Left renal cortex interstitium (tissue), 4 donors: ENCODE measurements at regions not wholly inside any gene's neighbourhood (a gene's known extent, or its start where the extent isn't known, plus 50 kb on each side); places are given as distances from the start of the nearest gene placed in this dataset.
A peak's percentile ranks its signal among the peaks of the same experiment; 100 is the strongest.

Experiments used
- DNase-seq, 4 donors: peaks; one replicate each; pipeline ENCODE4 v3.0.0-alpha.2; 2013; ENCODE audit warnings: low read depth in 4 of 4, low spot score in 2 of 4, missing footprints in 1 of 4

DNA sequence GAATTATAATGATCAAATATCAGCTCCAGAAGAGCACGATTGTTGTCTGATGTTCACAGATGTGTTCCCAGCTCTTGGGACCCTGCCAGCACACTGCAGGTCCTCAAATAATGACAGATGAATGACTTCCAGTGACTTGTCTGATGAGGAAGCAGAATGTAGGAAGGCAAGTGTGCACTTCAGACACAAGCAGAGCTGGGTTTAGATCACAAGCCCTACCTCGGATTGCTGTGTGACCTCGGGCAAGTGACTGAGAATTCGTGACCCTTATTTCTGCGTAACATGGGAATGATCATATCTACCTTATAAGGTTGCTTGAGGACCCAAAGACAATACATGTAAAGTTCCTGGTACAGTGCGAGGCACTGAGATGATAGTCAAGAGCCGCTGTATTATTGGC lies 182.2 kb downstream of the ABCC12 start:
- no peak for DNase-seq

DNA sequence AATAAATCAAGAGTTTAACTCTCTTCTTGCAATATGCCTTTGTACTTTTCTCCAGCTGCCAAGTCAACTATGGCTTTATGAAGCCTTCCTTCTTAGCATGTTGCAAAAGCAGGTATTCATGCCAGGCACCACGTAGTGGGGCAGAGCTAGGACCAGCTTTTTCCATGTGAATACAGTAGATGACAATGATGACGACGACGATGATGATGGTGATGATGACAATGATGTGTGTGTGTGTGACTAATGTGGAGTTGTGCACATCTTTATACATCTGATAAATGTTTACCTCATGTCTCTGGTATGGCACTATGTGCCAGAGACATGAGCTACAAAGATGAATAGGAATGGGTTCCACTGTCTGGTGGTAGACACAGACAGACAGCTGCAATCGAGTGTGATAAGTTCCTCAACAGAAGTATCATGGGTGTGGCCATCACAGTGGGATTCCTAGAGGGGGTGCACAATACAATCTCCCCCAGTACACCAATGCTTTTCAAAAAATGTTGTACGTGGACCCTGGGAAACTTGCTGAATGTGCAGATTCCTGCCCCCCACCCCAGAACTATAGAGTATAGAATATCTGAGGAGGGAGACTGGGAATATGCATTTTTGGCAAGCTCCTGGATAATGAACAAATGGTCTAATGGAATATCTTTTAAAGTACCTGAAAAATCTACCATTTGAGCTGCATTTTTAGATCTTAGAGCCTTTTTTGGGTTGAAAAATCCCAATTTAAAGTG lies 183.4 kb downstream of the ABCC12 start:
- DNase-seq: no peak

DNA sequence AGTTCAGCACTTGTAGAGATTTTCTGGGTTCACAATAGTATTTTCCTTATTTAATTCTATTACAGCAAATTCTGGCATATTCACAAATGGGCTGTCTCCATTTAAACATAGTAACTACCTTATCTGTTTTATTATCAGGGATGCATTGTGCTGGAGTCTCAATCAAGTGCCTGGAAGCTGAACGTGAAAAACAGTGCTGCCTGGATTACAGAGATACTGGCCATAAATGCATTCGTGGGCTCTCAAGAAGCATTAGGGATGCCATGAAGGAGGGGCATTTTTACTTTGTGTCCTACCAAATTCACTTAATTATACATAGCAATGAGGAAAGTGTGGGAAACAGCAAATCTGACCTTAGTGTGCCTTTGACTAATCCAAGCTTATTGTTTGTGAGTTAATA lies 184.6 kb downstream of the ABCC12 start:
- DNase-seq: no peak

DNA sequence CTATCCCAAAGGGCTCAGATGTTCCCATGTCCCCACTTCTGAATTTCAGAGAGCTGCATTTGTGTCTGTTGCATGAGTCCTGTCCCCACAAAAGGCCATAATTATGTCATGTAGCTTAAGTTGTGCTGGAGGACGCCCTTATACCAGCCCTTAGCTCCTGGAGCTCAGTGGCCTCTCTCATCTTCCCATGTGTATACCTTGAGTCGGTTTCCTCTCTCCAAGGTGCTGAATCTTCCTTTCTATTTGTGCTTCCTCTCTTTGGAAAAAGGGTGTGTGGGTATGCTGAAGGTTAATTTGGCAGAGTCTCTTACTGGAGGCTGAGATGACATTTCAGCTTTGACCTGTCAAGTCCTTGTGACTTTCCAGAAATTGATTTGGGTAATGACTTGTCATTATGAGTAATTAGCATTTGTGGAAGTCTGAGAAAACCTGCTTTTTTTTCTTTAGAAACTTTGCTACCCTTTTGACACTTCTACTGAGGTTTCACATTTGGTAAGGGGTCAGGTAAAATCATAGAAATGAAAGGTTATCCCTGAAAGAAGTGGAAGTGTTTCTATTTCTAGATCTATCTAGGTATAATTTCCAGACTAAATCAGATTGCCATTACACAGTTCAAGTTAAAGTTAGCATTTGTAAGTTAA lies 185.4 kb downstream of the ABCC12 start:
- peak; percentile 34 to 77 (median 40) for DNase-seq

DNA sequence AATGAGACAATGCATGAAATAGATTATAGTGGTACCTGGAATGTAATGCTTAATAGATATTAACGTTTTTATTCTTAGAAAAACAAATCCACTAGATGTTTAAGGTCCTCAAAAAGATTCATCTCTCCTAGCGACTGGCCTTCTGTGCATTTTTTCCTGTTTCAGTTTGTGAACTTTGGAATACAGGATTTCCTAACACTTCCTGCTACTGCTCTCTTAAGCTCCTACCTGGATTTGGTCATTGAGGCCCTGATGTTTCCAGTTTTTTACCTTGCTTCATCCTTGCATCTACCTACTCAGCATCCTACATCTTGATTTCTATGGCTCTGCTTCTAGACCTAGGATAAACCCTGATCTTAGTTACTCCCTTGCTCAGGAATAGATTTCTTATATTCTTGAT lies 188.4 kb downstream of the ABCC12 start:
- no peak for DNase-seq

DNA sequence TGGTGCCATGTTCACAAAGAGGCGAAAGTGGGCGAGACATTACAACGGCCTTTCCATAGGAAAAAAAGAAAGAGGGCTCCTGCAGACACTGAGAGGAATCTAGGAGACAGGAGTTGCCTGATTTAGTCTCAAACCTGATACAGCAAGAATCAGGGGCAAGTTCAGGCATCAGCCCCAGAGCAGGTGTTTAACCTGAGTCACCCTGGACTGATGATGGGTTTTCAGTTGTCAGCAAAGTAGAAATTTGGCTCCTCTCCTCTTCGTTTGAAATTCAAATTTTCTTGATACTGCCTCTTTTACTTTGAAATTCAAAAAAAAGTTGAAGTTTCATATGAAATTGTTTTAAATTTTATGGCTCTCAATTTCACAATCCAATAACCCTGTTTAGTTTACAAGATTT lies 189.5 kb downstream of the ABCC12 start:
- DNase-seq: no peak

DNA sequence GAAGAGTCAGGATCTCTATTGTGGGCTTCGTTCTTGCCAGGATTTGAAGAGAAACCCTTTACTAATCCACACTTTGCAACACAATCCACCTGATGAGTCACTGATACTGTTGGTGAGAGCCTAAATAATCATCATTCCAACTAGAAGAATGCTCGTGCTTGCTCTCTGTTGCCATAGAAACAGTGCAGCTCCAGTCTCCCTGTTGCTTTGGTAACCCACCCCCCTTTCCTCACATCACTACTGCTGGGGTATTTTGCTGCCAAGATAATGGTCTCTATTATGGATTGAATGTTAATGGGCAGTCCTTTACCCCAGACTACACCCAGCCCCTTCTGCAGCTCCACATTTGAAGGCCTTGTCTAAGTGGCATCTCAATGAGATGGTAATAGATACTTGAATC lies 190.4 kb downstream of the ABCC12 start:
- DNase-seq: no peak

DNA sequence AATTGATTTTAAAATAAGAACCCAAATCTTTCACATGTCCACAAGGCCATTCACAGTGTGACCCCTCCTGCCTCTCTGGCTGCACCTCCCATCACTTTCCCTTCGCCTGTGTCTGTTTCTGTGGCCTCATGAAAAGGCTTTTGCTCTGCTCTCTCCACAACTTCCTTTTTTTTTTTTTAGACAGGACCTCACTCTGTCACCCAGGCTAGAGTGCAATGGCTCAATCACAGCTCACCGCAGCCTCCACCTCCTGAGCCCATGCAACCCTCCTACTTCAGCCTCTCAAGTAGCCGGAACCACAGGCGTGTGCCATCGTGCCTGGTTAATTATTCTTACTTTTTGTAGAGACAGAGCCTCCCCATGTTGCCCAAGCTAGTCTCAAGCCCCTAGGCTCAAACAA lies 197.1 kb downstream of the ABCC12 start:
- DNase-seq: no peak

DNA sequence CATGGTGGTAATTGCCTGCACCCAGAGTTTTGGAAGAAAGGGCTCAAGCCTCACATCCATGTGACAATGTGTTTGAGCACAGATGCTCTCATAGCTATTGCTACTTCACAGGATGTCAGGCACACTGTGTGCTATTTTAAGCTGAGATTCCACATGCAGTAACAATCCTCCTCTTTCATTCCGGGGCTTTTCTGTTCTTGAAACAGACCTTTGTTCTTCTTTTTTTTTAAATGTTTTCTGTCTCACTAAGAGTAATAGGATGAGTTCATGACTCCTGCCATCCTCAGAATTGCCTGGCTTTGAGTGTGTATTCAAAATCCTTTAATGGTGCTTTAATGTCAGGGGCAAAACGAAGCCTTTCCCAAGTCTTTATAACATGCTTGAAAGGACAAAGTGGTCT lies 198.9 kb downstream of the ABCC12 start:
- no peak for DNase-seq

DNA sequence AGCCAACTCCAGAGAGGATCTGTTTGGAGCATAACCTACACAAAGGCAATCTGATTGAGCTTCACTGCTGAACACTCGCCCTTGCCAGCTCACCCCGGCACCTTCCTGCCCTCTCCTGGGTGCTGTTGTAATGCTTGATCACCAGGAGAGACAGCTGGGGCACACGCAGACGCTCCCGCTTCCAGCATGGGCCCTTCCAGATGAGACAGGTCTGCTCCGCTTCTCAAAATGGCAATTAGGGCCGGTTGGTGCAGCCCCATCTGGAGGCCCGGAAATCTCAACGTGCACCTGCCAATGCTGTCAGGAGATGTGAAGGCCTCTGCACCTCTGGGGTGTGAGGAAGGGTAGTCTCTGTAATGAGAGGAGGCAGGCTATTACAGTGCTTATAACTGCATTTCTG lies 206.1 kb downstream of the ABCC12 start:
- DNase-seq: no peak

DNA sequence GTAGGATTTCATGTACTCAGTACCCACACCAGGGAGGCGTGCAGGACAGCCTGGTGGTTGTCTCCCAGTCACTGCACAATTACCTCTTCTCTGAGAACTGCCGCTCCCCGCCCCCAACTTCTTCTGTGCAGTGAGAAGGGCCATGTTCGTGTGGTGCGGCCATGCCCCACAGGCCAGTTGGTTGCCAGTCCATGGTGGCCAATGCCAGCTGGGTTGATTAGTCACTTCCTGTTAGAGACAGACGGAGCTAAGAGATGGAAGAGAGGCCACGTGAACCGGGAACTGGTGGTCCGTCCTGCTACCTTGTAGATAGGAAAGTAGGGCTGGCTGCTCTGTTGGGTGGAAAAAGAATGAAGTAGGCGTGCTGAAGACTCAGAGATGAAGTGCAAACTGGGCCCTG lies 206.5 kb downstream of the ABCC12 start:
- DNase-seq: no peak

DNA sequence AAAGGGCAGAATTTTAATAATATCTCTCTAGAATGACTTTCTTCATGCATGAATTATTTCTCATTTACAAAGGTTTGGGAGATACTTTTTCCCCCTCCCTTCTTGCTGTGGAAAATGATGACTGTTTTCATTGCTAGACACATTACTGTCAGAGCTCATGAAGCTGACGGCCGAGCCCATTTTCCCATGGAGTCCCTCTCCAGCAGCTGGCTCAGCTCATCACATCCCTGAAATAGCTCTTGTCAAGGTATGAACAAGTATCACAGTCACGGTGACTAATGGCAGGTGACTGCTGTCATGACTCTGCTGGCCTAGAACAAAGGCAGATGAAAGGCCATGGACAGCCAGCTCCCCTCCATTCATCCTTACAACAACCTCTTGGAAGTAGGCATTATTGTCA lies 208.1 kb downstream of the ABCC12 start:
- DNase-seq: no peak

DNA sequence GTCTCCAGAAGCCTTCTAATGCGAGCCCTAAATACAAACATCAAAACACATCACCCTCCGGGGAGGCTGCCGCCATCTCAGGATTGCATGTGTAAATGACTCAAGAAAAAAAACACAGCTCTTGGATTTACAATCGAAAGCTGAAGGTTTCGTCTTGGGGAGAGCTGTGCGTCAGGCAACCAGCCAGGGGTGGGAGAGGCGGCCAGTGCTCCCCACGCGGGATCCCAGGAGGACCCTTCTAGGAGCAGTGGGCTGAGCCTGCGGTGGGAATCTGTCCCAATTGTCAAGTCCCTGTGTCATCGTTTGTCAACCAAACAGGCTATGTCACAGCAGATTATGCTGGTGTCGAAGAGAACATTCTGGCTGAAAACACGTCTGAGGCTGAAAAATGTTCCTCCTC lies 209.7 kb downstream of the ABCC12 start:
- DNase-seq: no peak

DNA sequence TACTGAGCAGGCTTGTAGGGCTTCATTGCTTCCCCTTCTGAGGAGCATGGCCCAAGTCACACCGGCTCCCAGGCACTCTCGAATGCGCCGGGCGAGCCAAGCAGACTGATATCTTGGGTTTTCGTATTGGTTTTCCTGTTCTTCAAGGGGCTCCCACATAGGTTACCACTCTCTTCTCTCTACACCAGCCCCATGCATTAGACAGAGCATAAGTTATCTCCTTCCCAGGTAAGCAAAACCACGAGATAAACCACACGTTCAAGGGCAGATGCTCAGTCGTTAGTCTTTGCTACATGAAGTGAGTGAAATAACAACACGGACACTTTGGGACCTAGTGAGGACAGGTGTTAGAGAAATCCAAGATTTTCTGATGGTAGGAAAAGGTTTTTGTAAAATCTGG lies 211.2 kb downstream of the ABCC12 start:
- DNase-seq: no peak

DNA sequence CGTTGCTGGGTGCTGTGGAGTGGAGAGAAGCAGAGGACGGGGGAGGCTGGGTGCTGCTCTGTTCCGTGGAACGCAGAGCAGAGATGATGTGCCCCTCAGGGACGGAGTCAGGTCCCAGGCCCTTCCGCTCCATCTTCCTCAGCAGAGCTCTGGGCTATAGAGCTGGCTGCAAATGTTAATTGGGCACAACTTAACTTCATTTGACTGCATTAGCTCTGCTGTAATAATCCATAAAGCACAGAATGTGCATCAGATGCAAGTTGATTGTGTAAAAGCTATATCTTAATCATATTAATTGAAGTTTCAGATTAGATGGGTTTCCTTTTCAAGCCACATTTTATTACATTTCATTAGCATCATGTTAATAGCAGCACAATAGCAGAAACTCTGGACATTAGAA lies 212.6 kb downstream of the ABCC12 start:
- DNase-seq: no peak

DNA sequence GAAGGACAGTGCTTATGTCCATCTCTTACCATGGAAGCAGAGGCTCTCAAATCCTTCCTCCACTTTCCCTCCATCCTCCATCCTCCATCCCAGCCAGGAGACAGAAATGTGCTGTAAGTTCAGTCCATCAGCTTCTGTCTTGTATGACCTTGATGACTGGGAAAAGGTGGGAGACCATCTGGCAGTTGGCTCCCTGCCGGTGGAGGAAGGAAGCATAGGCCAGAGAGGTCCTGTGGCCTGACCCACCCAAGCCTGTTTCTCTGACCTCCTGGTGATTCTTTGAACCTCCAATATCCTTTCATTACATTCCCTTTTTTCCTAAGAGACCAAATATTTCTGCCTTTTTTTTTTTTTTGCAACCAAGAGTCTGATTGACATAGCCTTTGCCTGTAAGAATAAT lies 215.3 kb downstream of the ABCC12 start:
- DNase-seq: no peak

DNA sequence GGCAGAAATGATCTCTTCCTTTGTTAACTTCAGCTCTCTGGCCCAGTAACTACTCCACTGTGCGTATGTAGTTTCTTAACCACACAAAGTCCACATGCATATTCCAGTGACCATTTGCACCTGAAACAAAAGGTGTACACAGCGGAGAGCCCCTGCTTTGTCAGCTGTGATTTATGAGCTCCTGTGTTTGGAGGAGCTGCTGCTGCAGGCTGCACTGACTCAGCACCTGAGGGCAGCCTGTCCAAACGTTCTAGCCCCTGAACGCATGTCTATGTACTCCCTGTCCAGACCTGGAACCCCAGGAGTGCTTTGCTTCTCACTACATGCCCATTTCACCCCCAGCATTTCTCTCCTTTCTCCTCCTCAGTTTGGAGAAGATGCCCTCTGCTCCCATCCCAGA lies 216.1 kb downstream of the ABCC12 start:
- DNase-seq: no peak

DNA sequence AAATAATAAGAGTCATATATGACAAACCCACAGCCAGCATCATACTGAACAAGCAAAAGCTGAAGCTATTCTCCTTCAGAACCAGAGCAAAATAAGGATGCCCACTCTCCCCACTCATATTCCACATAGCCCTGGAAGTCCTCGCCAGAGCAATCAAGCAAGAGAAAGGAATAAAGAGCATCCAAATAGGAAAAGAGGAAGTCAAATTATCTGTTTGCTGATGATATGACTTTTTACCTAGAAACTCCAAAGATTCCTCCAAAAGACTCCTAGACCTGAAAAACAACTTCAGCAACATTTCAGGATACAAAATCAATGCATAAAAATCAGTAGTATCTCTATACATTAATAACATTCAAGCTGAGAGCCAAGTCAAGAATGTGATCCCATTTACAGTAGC lies 217.5 kb downstream of the ABCC12 start:
- no peak for DNase-seq

DNA sequence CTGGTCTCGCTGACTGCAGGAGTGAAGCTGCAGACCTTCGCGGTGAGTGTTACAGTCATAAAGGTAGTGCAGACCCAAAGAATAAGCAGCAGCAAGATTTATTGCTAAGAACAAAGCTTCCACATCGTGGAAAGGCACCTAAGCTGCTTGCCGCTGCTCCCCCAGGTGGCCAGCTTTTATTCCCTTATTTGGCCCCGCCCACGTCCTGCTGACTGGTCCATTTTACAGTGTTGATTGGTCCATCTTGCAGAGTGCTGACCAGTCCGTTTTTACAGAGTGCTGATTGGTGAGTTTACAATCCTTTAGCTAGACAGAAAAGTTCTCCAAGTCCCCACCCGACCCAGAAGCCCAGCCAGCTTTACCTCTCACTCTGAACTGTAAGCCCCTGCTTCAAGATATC lies 227.8 kb downstream of the ABCC12 start:
- DNase-seq: no peak

DNA sequence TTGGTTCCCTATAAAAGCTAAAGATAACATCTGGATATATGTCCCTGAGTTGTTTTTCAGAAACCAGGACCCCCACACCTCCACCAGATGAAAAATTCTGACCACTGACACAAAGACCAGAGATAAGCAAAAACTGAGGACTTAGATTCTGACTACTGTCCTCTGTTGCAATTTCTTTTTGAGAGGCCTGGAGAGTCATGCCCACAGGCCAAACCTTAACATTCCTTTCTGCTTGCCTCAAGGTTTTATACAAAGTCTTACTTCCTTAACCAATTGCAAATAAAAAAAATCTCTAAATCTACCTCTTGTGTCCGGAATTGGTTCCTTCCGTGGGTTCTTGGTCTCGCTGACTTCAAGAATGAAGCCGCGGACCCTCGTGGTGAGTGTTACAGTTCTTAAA lies 228.5 kb downstream of the ABCC12 start:
- DNase-seq: no peak

DNA sequence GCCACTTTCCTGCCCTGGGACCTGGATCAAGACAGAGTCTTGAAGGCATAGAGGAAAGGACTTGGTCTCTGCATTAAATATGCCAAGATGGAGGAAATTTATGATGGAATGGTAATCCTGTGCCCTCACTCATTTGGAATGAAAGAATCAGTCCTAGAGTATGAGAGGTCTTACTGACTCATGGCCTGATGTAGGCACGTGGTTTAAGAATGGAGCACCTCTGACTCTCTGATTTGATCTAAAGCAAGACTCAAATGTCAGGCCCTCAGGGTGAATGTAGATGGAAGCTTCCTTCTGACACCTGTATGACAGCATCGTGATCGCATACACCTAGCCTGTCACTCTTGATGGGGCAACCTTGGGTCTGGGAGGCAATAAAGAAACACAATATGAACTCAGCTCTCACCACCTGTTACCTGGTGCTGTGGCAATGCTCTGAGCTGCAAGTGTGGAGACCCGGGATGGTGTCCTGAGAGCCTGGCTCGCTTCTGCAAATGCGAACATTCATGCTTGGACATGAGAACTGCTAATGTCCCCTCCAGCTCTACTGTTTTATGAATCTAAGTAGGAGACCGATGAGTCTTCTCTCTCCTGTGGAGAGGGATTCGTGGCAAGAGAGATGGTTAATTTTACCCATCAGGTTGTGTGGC lies 229.9 kb downstream of the ABCC12 start:
- DNase-seq: no peak

DNA sequence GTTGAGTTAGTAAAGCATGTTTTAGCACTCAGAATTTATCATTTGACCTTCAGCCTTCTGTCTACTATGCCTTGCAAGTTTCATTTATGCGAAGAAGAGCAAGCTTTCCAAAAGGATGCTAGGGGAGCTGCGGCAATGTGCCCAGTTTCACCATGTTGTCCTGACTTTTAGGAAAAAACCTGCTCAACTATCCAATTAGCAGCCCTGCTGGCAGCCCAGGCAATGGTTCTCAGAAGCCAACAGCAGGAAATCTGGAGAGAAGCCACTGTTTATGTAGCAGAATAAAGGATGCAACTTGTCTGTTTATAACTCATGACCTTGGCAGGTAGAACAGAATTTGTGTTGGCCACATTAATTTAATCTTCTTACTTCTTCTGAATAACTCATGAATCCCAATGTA lies 230.8 kb downstream of the ABCC12 start:
- DNase-seq: no peak
